ENCODE measurements at regions not wholly inside any gene's neighbourhood (a gene's known extent, or its start where the extent isn't known, plus 50 kb on each side); places are given as distances from the start of the nearest gene placed in this dataset.

DNA sequence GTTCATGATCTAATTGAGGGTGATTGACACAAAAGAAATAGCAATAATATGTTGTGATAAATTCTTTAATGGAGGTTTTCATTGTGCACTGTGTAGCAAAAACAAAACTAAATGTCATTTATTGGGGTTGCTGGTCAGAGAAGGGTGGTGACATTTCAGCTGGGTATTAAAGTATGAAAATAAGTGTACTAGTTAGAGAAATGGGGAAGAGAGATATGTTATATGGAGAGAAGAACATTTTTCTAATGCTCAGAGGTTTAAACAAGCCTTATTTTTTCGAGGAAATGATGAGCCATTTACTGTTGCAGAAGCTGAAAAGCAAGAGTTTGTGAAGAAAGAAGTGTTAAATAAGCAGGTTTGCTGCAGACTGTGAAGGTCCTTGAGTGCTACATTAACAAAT is 142.7 kb upstream of the PAQR3 start:
- no peak for DNase-seq

DNA sequence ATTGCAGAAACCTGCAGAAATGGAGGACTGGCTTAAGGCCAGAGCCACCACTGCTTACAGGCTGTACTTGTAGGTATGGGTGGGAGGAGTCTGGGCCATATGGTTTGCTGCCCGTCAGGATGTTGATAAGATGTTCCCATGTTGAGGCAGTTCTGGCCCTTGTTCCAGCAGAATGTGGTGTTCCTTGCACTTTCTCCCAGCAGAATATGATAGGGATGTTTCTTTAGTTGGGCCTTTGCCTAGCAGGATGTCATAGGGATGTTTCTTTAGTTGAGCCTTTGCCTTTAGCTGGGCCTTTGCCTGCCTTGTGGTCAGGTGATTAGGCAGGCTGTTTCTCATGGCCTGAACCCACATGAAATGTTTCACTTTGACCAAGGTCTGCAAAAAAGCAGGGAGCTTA is 139.1 kb upstream of the PAQR3 start:
- DNase-seq = no peak

DNA sequence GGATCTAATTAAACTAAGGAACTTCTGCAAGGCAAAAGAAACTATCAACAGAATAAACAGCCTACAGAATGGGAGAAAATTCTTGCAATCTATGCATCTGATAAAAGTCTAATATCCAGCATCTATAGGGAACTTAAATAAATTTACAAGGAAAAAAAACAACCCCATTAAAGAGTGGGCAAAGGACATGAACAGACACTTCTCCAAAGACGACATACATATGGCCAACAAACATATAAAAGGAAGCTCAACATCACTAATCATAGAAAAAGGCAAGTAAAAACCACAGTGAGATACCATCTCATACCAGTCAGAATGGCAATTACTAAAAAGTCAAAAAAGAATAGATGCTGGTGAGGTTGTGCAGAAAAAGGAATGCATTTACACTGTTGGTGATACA is 134.8 kb upstream of the PAQR3 start:
- no peak for DNase-seq

DNA sequence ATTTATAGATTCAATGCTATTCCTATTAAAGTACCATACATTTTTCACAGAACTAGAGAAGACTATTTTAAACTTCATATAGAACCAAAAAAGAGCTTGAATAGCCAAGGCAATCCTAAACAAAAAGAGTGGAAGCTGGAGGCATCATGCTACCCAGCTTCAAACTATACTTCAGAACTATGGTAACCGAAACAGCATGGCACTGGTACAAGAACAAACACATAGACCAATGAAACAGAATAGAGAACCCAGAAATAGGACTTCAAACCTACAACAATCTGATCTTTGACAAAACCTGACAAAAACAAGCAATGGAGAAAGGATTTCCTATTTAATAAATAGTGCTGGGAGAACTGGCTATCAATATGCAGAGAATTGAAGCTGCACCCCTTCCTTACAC is 134.2 kb upstream of the PAQR3 start:
- DNase-seq = no peak

DNA sequence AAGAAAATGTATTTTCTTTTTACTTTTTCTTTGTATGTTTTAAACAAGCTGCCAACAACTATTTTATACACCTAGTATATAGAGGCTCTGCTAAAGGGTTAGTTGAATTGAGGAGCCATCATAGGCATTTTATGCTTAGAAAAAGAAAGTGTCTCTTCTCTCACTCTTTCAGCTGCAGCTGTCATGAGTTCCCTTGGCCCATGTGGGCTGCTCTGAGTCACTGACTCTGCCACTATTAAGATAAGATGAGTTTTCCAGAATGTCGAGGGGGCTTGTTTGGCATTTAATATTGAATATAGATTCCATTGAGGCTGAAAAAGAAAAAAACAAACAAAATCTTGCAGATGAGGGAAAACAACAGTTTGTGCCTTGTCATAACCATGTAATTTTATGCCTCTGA is 126.0 kb upstream of the PAQR3 start:
- DNase-seq = no peak

DNA sequence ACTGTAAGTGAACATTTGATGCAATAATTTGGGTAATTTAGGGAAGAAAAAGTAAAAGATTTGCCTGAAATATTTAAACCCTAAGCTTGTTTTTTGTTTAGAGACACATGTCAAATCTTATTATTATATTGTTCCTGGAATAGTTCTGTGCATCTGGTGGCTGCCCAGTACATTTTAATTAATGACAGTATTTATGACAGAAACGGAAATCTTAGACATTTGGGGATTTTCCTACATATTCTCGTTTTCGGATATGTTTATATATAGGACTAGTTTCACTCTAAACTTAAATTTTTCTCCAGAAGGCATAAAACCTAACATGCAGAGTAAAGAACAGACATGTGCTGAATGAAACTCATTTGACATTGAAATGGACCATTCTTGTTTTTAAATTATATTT is 125.6 kb upstream of the PAQR3 start:
- no peak for DNase-seq

GRCh38 chr4:79059631-79060399 is 120.6 kb upstream of the PAQR3 start:
- no peak for DNase-seq

DNA sequence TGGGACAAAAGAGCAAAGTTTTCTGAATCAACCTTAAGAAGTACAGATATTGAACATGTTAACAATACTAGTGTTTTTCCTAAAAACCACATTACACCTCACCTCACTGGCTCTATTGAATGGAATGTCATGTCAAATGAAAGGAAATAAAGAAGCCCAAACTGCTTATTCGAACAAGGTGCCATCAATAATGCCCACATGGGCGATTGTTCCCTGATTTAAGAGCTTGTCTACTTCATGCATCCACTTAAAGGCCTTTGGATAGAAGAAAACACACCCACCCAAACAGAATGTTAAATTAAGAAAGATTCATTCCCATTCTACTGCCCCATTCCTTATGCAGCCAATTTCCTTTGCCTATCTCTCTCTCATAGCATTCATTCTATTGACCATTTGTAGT is 118.5 kb upstream of the PAQR3 start:
- DNase-seq = no peak

DNA sequence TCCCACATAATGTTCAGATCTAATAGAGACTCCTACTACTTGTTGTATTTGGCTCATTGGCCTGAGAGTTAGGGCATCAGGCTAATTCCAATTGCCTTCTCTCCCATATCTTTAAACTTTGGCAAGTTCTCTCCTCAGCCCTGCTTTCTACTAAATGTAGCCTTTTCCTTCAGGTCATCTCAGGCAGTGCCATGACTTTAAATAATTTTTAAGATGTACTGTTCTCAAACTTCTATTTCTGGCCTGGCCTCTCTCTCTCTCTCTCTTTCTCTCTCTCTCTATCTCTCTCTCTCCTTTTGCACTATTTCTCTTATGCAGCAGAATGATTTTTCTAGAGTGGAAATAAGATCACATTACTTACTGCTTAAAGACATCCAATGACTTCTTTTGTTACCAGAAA is 114.5 kb upstream of the PAQR3 start:
- no peak for DNase-seq

DNA sequence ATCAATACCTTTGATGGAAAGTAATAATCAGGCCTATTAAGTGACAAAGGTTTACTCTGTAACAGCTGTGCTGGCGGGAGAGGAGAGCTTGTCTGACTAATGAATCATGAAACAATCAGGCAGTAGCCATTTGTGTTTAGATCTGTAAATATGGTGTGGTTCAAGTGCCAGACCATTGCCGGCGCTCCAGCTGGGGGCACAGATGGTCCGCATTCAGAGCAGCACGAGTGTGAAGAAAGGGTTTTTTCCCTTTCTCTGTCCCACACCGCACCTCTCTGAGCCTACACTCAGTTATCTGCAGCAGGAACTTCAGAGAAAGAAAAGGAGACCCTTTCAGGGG is 111.3 kb upstream of the PAQR3 start:
- DNase-seq = peak; percentile 10

DNA sequence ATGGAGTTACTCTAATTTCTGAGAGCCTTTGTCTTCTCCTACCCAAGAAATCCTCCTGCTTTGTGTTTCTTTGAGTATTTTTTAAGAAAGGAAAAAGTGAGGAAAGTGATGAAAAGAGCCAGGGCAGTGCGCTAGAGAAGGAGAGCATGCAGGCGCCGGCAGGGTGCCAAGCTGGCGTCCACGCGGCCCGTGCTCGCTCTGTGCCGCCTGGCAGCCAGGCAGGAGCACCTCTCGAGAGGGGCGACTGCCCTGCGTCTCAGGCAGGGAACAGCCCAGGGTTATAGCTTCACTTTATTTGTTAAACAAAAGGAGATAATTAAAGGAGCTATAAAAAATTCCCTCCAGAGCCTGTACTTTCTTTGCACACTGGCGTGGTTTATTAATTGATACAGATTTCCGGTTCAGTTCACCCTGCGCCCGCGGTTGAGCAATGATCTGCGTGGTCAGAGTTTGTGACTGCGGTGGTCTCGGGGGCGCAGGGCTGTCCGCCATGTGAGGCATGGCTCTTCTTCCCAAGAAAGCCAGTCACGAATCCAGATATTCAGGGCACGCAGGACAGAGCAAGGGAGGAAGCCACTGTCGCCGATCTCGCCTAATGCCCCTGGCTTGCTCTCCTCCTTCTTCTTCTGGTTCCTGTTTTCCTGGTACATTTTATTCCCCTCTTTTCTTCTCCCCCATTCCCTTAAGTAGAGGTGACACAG is 110.8 kb upstream of the PAQR3 start:
- no peak for DNase-seq

DNA sequence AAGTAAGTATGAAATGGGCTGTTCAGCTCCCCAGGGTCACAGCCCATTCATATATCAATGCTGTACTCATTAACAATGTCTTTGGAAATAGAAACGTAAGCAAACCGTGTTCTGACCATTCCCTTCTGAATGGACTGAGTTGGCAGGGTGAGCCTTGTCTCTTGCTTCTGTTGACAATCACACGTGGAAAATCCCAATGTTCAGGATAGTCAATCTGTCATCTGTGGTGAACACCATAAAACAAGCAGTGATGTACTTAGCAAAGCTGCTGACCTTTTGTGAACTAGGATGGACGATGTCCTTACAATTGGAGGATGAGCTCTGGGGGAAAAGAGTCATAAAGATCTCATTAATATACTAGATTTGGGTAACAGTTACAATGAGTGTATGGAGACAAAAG is 109.6 kb upstream of the PAQR3 start:
- DNase-seq = no peak

DNA sequence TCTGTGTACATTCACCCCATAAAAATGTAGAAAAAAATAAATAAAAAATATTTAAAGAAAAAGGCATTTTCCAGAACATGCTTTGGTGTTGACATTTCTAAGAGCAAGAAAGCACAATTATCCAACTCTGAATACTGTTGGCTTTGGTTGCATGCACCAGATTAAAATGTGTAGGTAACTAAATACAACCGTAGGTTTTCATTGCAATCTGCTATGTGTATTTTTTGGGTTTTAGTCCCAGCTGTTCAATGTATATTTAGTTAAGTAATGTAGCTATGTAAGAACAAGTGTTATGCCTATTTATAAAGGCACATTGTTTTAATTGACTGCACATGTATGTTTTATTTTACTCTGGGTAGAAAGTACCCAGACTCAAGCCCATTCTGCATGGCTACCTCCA is 108.1 kb upstream of the PAQR3 start:
- no peak for DNase-seq

GRCh38 chr4:79046016-79046592 is 106.9 kb upstream of the PAQR3 start:
- peak; percentile 48 for DNase-seq

DNA sequence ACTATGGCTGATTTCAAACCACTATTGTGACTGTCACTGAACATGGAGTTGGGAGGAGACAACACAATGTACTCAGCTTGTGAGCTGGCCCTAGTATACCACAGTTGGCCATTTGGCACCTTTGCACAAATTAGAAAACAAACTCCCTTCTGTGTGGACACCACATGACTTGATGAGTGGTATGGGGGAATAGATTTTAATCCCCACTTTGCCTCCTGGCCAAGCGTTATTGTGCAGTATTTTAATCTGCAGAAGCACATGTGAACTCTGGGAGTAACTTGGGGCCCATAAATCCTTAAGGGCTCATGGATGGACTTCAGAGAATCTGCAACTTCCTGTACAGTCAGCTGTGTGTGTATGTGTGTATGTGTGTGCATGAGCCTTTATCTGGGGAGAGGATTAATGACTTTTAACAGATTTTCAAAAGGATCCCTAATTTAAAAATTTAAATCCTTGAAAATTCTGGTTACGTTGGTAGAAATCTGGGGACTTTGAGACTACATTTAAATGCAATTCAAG is 105.0 kb upstream of the PAQR3 start:
- DNase-seq = peak; percentile 16

GRCh38 chr4:79043138-79043537 is 103.9 kb upstream of the PAQR3 start:
- no peak for DNase-seq

DNA sequence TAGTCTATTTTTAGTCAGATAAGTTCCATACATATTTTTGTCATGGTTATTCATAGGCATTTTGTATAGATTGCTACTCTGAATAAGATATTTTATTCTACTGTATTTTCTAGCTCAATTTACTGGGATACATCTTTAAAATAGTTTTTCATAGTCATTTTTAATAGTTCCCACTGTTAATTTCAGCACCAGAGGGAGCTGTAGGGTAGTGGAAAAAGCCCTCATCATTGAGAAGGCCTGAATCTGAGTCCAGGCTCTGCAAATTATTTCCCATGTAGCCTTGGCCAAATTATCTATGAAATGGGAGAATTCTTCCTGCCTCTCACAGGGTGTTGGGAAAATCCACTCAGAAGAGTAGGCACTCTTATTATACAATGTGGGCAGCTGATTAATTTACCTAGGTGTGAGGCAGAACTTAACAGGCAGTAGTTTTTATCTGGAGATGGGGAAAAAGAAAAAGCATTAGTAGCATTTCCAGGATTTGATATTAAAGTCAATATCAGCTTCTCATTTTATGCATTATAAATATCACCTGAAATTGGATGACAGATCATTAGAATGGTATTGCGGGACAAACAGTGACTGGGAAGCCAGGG is 102.9 kb upstream of the PAQR3 start:
- peak; percentile 41 for DNase-seq

DNA sequence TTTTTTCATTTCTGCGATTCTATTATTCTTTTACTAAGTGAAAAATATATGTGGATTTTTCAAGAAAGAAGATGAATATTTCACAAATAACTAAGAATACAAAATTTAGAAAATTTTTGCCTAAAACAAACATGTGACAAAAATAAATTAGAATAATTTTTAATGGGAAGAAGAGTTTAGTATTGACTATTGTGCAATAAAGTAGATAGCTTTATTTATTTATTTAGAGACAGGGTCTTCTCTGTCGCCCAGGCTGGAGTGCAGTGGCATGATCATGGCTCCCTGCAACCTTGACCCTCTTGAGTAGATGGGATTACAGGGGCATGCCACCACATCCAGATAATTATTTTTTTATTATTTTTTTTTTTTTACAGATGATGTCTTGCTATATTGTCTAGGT is 95.3 kb upstream of the PAQR3 start:
- no peak for DNase-seq

DNA sequence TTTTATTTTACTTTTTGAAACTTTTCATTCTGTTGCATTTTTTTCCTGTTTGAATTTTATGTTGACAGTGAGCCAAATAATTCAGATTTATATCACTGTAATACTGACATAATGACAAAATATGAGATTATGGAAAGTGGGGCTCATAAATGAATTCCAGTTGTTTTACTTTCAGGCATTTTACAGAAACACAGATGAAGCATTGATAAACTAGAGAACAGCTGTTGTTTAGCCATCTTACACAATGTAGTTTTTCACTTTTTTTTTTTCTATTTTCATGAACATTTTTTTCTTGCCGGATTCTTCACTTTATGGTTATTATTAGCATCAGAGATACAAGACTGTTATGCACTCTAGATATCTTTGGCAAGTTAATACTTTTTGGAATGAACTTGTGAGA is 91.7 kb upstream of the PAQR3 start:
- no peak for DNase-seq

- DNase-seq = no peak
These were observed 88.4 kb upstream of the PAQR3 start for GRCh38 chr4:79027656-79028055.

GRCh38 chr4:79025170-79025569 is 85.9 kb upstream of the PAQR3 start:
- no peak for DNase-seq

GRCh38 chr4:79023799-79024770 is 84.8 kb upstream of the PAQR3 start:
- DNase-seq = no peak

DNA sequence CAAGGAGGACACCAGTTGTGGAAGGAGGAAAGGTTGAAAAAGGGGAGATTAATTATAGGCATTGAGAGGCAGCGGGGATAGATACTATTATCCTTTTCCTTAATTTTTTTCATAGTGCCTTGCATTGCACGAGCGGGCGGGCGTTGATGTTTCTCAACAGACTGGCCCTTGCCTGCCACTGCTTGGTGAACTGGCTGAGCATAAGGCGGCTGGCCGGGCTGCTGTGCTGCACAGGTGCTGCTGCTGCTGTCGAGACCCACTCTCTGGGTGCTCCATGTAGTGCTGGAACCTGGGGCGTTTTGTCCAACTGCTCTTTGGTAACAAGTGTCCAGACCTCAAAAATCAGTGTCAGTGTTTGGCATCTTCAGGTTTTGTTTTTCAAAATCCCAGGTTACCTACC is 83.3 kb upstream of the PAQR3 start:
- DNase-seq = no peak
